Astrocyte of the cerebellum (primary cell): ENCODE measurements at regions not wholly inside any gene's neighbourhood (a gene's known extent, or its start where the extent isn't known, plus 50 kb on each side); places are given as distances from the start of the nearest gene placed in this dataset.

Experiments used
- DNase-seq: peaks from one replicate; pipeline ENCODE4 v3.0.0-alpha.2; 2011; ENCODE audit warnings: low read depth
- H3K4me3 ChIP-seq: 2 replicates; pipeline ENCODE4 v1.5.1; 2011; ENCODE audit warnings: mild to moderate bottlenecking, low read depth, low read length, moderate library complexity
- in situ Hi-C: cut with HindIII; loops from 2 replicates; pipeline ENCODE4 v1.10.0; 2017; ENCODE audit warnings: low sequenced_read_pairs
- TF ChIP-seq, protein P1 (sequence below): IDR thresholded peaks from 2 replicates; pipeline ENCODE4 v1.5.1; 2012; ENCODE audit warnings: low read length, low read depth, moderate library complexity, mild to moderate bottlenecking; ENCODE audit errors: missing control alignments

DNA sequence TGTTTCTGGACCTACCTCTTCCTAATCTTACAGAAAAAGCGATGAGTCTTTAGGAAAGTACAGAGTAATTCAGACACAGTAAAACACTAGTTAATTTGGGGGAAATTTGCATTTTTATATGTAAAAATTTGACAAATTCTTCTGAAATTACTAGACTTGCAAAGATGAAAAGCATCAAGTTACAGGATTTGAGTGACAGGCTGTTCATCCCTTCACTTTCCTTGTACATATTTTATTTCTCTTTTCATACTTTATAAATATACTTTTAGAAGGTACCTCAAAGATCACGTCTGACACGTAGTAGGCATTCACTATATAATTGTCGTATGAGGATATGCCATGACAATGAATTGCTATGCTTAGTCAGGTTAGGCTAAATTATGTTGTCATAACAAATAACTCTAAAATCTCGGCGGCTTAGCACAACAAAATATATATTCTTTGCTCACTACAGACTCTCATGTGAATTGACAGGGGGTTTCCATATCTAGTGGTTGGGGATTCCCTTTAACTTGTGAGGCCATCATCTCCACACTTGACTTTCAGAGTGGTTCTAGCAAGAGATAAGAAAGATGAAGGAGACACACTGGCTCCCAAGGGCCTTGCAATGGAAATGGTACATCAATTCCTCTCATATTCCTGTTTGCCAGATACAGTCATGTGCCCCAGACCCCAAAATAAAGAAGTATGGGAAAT lies 154.1 kb upstream of the TUT7 start:
- TF ChIP-seq, protein P1, sequence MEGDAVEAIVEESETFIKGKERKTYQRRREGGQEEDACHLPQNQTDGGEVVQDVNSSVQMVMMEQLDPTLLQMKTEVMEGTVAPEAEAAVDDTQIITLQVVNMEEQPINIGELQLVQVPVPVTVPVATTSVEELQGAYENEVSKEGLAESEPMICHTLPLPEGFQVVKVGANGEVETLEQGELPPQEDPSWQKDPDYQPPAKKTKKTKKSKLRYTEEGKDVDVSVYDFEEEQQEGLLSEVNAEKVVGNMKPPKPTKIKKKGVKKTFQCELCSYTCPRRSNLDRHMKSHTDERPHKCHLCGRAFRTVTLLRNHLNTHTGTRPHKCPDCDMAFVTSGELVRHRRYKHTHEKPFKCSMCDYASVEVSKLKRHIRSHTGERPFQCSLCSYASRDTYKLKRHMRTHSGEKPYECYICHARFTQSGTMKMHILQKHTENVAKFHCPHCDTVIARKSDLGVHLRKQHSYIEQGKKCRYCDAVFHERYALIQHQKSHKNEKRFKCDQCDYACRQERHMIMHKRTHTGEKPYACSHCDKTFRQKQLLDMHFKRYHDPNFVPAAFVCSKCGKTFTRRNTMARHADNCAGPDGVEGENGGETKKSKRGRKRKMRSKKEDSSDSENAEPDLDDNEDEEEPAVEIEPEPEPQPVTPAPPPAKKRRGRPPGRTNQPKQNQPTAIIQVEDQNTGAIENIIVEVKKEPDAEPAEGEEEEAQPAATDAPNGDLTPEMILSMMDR = no peak
- DNase-seq = no peak
- in situ Hi-C loops = no loop called here

DNA sequence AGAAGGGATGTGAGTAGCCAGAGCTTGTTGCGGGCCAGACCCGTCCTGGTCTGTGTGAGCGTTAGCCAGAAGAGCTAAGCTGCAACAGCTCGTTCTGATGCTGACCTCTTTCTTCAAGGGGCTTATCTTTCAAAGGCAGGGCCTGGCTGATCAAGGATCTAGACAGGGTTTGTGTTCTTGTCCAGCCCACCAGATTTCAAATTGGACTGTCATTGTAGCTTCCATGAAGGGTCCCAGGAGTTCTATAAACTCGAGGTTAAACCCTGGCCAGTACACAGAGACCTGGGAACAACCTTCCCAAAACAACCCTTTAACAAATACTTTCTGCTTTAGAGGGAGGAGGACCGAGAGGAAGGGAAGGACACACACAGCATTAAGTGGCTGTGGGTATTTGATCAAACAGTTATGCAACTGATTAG lies 153.0 kb upstream of the TUT7 start:
- H3K4me3 ChIP-seq = no peak overlapping the region
- in situ Hi-C loops = no loop called here
- no peak for DNase-seq
- TF ChIP-seq, protein P1 = no peak

More for the DNA sequence above, 154.1 kb upstream of the TUT7 start:
- H3K4me3 ChIP-seq = no peak overlapping the region

DNA sequence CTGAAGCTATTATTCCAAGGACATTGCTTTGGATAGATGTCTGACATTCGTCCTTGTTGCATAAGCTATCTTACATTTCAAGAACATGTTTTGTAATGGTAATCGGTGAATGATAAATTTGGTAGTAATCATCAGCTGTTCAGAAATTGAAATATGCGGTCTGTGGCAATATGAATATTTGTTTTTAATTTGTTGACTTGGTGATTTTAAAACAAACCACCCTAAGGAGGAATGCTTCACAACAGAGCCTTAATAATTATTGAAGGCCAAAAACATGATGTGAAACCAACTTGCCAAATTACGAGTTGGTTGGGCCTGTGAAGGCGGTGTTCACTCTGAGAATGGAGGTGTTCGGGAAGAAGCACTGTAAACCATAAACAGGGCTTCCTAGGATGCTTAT lies 149.7 kb upstream of the TUT7 start:
- H3K4me3 ChIP-seq = no peak overlapping the region
- TF ChIP-seq, protein P1 = no peak
- DNase-seq = no peak
- in situ Hi-C loops = no loop called here

DNA sequence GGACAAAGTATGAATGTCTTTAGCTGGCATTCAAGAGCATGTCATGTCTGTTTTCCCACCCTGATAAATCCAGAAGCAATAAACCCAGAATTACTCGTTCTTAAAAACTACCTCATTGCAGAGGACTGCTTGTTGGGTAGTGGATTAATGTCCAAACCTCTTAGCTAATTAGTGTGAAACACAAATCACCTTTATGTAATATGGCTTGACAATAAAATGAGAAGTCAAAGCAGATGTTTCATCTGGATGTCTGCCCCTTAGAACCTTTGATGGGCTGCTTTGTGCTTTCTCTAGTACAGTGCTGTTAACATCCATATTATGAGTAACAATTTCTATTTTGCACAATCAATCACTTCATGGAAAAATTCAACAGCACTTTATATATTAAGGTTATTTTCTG lies 149.1 kb upstream of the TUT7 start:
- in situ Hi-C loops = no loop called here
- TF ChIP-seq, protein P1 = no peak
- no peak overlapping the region for H3K4me3 ChIP-seq
- no peak for DNase-seq

DNA sequence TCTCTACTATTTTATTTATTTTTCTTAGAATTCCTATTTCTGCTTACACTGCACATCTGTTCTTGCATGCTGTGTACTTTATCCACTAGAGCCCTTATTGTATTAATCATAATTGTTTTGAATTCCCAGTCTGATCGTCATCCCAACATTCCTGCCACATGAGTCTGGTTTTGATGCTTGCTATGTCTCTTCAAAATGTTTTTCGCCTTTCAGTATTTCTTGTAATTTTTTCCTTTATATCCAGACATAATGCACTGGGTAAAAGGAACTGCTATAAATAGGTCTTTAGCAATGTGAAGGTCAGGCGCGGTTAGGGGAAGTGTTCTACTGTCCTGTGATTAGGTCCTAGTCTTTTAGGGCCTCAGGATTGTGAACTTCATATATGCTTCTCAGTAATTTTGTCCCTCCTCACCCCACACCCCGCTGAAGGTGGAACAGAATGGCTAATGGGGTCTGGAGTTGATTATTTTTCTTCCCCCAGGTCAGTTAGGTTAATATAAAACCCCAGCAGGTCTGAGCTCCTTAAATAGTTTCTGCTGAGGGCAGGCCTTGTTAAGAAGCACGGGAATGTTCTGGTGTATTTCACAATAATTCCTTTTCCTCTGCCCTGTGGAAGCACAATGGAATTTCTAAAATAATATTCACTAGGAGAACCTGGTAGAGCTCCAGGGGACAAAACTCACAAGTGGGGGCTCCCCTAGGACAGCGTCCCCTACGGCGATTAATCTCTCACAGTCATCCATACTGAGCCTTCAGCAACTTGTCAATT lies 146.6 kb upstream of the TUT7 start:
- in situ Hi-C loops = no loop called here
- no peak overlapping the region for H3K4me3 ChIP-seq
- DNase-seq = peak; percentile 81
- TF ChIP-seq, protein P1 = no peak

DNA sequence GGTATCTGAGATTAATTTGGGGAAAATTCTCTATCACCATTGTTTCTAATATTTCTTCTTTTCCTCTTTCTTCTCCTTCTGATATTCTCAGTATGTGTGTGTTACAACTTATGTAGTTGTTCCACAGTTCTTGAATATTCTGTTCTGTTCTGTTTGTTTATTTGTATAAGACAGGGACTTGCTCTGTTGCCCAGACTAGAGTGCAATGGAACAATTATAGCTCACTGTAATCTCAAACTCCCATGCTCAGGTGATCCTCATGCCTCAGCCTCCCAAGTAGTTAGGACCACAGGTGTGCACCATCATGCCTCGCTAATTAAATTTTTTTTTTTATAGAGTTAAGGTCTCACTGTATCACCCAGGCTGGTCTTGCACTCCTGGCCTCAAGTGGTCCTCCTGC lies 145.8 kb upstream of the TUT7 start:
- no peak overlapping the region for H3K4me3 ChIP-seq
- no peak for DNase-seq
- TF ChIP-seq, protein P1 = no peak
- in situ Hi-C loops = no loop called here
